ENCODE measurements at regions not wholly inside any gene's neighbourhood (a gene's known extent, or its start where the extent isn't known, plus 50 kb on each side); places are given as distances from the start of the nearest gene placed in this dataset.

GRCh38 chr2:60140185-60140584 is 413.3 kb downstream of the BCL11A start:
- no peak for TF ChIP-seq GATA2 (IDR thresholded peaks at IDR 0.05; ENCODE audit: low read depth, low read length)
- no peak for TF ChIP-seq GATA3 (IDR thresholded peaks at IDR 0.05; ENCODE audit: low read depth, low read length)

DNA sequence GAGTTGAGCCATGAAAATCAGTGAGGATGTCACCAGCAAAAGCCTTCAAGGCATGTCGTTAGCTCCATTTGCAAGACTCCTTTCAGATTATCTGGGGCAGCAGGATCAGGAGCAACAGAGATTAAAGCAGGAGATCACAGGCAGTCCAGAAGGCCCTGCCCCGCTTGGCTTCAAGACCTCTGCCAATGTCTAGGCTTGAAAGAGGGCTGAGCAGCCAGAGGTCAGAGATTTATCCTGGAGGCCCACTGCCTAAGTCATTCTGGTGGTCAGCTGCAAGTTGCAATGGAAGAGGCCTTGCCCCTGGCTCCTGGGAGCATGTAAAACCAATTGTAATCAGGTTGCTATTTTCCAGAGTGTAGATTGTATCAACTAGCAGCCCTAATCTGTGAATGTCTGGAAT is 416.5 kb downstream of the BCL11A start:
- TF ChIP-seq GATA3 (IDR thresholded peaks at IDR 0.05; ENCODE audit: low read depth, low read length): no peak
- no peak for TF ChIP-seq GATA2 (IDR thresholded peaks at IDR 0.05; ENCODE audit: low read depth, low read length)

DNA sequence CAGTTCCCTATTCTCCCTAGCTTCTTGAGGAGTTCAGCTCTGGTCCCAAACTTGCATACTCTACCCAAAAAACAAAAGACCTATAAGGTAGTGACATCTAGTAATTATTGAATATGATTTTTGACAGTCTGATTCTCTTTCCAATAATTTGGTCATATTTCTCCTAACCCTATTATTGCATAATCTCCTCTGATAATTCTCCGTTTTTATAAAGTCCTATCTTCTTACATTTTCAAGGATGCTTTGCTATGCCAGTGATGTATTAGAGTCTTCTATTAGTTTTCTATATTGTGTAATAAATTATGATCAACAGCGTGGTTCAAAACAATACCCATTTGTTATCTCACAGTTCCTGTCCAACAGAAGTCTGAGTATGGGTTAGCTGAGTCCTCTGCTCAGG is 426.3 kb downstream of the BCL11A start:
- TF ChIP-seq GATA3 (IDR thresholded peaks at IDR 0.05; ENCODE audit: low read depth, low read length) (no peak), GATA2 (IDR thresholded peaks at IDR 0.05; ENCODE audit: low read depth, low read length) (no peak)

DNA sequence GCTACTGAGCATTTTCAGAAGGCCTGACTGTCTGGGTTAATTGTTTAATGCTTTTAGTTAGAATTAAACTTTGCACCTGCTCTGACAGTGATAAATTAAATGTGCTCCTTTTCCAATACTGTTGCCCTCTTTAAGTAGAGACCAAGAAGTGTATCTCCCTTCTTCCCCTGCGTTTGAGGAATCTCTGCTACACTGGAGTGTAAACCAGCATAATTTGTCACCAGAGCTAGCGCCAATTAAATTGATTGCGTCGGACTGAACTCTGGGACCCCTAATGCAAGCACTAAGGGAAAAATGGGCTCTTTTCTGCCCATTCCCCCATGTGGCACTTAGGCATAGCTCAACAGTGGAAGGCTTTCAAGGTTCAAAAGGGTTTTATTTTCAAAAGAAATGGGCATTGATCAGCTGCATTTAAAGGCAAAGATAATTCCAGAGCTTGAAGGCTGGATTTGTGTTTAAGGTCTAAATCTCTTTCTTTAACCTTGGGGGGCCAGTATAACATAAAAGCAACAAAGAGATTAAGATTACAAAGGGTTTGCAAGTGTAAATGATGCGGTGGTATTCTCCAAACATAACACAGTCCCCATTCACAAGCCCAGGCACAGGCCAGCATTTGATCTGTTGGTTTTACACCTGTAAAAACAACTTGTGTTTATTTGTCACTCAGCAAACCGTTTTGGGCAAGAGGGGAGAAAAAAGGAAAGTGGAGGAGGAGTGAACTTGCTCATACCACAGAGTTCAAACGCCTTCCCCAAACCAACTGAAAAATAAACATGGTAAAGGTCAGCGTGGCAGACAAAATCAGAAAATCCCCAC is 427.6 kb downstream of the BCL11A start:
- TF ChIP-seq GATA3 (IDR thresholded peaks at IDR 0.05; ENCODE audit: low read depth, low read length): no peak
- TF ChIP-seq GATA2 (IDR thresholded peaks at IDR 0.05; ENCODE audit: low read depth, low read length): no peak

- TF ChIP-seq GATA2 (IDR thresholded peaks at IDR 0.05; ENCODE audit: low read depth, low read length) (no peak), GATA3 (IDR thresholded peaks at IDR 0.05; ENCODE audit: low read depth, low read length) (no peak)
Measured at GRCh38 chr2:60119778-60120177, 433.7 kb downstream of the BCL11A start.

DNA sequence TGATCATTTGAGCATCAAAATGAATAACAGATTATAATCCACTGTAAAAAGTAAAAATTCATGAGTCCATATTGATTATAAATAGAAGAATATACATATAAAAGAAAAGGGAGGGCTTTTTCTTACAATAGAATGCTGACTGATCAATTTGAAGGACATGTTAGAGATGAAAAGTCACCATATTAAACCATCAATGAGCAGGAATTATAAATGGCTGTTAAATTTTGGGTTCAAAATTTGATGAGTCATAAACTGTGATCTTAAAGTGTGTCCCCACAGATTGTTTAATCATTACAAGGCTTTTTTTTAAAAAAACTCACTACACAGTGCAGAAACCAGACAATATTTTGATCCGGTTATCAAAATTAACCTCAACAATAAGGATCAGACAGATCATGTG is 434.5 kb downstream of the BCL11A start:
- TF ChIP-seq GATA2 (IDR thresholded peaks at IDR 0.05; ENCODE audit: low read depth, low read length) (no peak), GATA3 (IDR thresholded peaks at IDR 0.05; ENCODE audit: low read depth, low read length) (no peak)

GRCh38 chr2:60118061-60118460 is 435.4 kb downstream of the BCL11A start:
- TF ChIP-seq GATA3 (IDR thresholded peaks at IDR 0.05; ENCODE audit: low read depth, low read length) (no peak), GATA2 (IDR thresholded peaks at IDR 0.05; ENCODE audit: low read depth, low read length) (no peak)

DNA sequence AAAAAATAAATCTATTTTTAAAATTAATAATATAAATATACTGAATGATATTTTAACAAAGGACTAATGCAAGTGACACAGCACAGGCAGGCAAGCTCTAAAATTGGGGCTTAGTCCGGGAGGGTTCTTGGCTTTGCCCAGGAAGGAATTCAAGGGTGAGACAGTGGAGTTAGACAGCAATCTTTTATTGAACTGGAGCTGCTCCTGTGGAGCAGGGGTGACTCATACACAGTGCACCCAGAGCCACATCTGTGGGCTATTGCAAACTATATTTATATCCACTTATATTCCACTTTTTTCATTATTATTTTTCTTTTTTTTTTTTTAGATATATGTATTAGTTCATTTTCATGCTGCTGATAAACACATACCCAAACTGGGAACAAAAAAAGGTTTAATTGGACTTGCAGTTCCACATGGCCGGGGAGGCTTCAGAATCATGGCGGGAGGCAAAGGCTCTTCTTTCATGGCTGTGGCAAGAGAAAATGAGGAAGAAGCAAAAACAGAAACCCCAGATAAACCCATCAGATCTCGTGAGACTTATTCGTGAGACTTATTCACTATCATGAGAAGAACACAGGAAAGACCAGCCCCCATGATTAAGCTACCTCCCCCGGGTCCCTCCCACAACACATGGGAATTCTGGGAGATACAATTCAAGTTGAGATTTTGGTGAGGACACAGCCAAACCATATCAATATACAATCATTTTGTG is 437.1 kb downstream of the BCL11A start:
- TF ChIP-seq GATA3 (IDR thresholded peaks at IDR 0.05; ENCODE audit: low read depth, low read length) (no peak), GATA2 (IDR thresholded peaks at IDR 0.05; ENCODE audit: low read depth, low read length) (no peak)

DNA sequence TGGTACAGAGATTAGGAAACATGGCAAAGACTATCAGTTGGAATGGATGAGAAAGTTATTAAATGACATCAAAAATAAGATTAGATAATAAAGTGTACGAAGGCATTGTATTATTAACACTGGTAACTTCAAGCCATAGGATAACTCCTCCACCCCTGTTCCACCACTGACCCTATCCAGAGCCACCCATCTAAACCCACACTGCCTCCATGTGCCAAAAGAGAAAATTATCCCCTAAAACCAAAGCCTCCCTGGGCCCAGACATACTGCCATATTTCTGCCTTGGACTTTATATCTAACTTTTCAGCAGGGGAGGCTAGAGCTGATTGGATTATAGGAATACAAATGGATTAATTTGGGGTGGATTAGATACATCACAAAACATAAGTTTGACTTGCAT is 443.7 kb downstream of the BCL11A start:
- TF ChIP-seq GATA2 (IDR thresholded peaks at IDR 0.05; ENCODE audit: low read depth, low read length) (no peak), GATA3 (IDR thresholded peaks at IDR 0.05; ENCODE audit: low read depth, low read length) (no peak)

GRCh38 chr2:60106836-60107529 is 446.5 kb downstream of the BCL11A start:
- TF ChIP-seq GATA3 (IDR thresholded peaks at IDR 0.05; ENCODE audit: low read depth, low read length) (no peak), GATA2 (IDR thresholded peaks at IDR 0.05; ENCODE audit: low read depth, low read length) (no peak)

- no peak for TF ChIP-seq GATA2 (IDR thresholded peaks at IDR 0.05; ENCODE audit: low read depth, low read length)
- no peak for TF ChIP-seq GATA3 (IDR thresholded peaks at IDR 0.05; ENCODE audit: low read depth, low read length)
Measured at GRCh38 chr2:60105906-60106305, 447.5 kb downstream of the BCL11A start.

DNA sequence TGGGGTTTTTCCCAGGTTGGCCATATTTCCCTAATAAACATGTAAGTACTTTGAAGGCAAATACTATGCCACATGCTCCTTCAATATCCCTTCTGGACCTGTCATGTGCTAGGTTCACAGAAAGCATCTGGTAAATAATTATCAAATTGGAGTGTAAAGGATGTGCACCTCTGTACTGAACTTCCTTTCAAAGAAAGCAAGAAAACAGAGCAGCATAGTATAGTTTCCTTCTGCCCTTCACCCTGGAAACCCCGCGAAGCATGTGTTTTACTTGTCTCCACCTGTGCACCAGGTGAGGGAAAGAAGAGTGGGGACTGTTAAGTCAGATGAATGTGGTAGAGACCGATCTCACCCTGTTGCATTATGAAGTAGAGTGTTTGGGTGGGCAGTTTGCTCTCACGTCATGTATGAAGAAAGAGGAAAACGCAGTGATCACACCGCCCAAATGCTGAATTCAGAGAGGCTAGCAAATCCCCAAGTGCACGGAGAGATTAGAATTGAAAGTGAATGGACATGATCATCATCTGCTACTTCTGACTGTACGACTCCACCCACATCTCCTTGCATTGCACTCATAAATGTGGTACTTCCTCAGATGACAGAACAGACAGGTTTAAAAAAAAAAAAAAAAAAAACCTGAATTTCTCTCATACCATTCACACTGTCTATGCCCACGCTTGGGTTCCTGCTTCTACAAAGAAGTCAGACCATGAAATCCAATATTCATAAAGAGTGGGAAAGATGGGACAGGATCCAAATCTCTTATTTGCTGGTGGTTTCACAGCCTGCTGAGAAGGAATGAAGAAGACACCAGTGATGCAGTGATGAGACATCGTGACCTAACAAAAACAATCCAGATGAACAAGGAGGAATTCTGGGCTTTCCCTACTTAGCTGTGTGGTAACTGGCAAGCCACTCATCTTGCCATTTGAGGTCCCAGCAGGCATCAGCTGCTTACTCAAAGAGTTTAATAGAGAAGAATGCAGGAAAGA is 448.6 kb downstream of the BCL11A start:
- TF ChIP-seq GATA3 (IDR thresholded peaks at IDR 0.05; ENCODE audit: low read depth, low read length) (no peak), GATA2 (IDR thresholded peaks at IDR 0.05; ENCODE audit: low read depth, low read length) (no peak)

DNA sequence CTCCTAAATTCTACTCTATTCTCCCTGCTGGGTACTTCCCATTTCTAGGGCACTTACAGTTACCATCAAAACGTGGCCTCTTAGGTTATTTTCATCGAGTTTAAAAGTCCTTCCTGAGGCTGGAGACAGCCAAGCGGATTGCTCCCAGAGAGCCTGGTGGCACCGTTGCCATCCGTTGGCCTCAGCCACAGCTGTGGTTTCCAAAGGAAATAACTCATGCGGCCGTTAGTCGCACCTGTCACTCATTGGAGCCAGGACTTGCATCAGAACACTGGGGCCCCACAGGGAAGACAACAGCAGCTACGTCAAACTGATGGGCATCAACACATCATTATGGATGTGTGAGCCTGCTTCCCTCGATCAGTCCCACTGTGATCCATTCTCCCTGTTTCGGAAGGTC is 453.4 kb downstream of the BCL11A start:
- TF ChIP-seq GATA2 (IDR thresholded peaks at IDR 0.05; ENCODE audit: low read depth, low read length) (no peak), GATA3 (IDR thresholded peaks at IDR 0.05; ENCODE audit: low read depth, low read length) (no peak)
